Activated T-helper 17 cell treated with anti-CD3 and anti-CD28 coated beads, Interleukin-2, amount 50 U/mL, for 72 hours (primary cell): ENCODE measurements at regions not wholly inside any gene's neighbourhood (a gene's known extent, or its start where the extent isn't known, plus 50 kb on each side); places are given as distances from the start of the nearest gene placed in this dataset.
"Not testable (repeated sequence)": the region's sequence is repeated elsewhere in the genome, so short reads cannot be mapped to it uniquely, and the experiment has no call there.

Experiments used
- ATAC-seq: fragments of 150-1000 bp; cut with Tn5 transposase; replicated peaks from 2 replicates; pipeline ENCODE4 v1.10.0; 2021; ENCODE audit warnings: mild to moderate bottlenecking, moderate library complexity
- H3K27ac Mint-ChIP-seq: one replicate; pipeline ENCODE4 v1.8.0; 2022; ENCODE audit warnings: mixed read lengths
- H3K27me3 Mint-ChIP-seq: one replicate; pipeline ENCODE4 v1.8.0; 2022; ENCODE audit warnings: mixed read lengths
- H3K36me3 Mint-ChIP-seq: one replicate; pipeline ENCODE4 v1.8.0; 2022; ENCODE audit warnings: low read depth, mild to moderate bottlenecking, mixed read lengths
- H3K4me1 Mint-ChIP-seq: one replicate; pipeline ENCODE4 v1.8.0; 2022; ENCODE audit warnings: mixed read lengths
- H3K4me3 Mint-ChIP-seq: one replicate; pipeline ENCODE4 v1.8.0; 2022; ENCODE audit warnings: mild to moderate bottlenecking, mixed read lengths
- H3K9me3 Mint-ChIP-seq: one replicate; pipeline ENCODE4 v1.8.0; 2022; ENCODE audit warnings: mixed read lengths

GRCh38 chr13:87322386-87322785 is 348.8 kb upstream of the SLITRK5 start:
- peaks cover 7% of the 10 kb centered on the region for H3K9me3 Mint-ChIP-seq
- H3K27me3 Mint-ChIP-seq: no peaks in the 10 kb centered on the region
- H3K4me3 Mint-ChIP-seq: no peak overlapping the region
- no peaks in the 10 kb centered on the region for H3K36me3 Mint-ChIP-seq
- no peaks in the 10 kb centered on the region for H3K4me1 Mint-ChIP-seq
- ATAC-seq: no peak
- H3K27ac Mint-ChIP-seq: no peak overlapping the region

GRCh38 chr13:87324558-87324957 is 346.6 kb upstream of the SLITRK5 start:
- no peak overlapping the region for H3K27ac Mint-ChIP-seq
- no peaks in the 10 kb centered on the region for H3K27me3 Mint-ChIP-seq
- peaks cover 3% of the 10 kb centered on the region for H3K9me3 Mint-ChIP-seq
- no peak overlapping the region for H3K4me3 Mint-ChIP-seq
- H3K4me1 Mint-ChIP-seq: no peaks in the 10 kb centered on the region
- no peak for ATAC-seq
- no peaks in the 10 kb centered on the region for H3K36me3 Mint-ChIP-seq

GRCh38 chr13:87331178-87331577 is 340.0 kb upstream of the SLITRK5 start:
- Mint-ChIP-seq H3K27ac (no peak overlapping the region), H3K4me3 (no peak overlapping the region), H3K27me3 (no peaks in the 10 kb centered on the region), H3K36me3 (no peaks in the 10 kb centered on the region), H3K4me1 (no peaks in the 10 kb centered on the region), H3K9me3 (peaks cover 16% of the 10 kb centered on the region)
- ATAC-seq: no peak

GRCh38 chr13:87333599-87333998 is 337.6 kb upstream of the SLITRK5 start:
- H3K36me3 Mint-ChIP-seq: no peaks in the 10 kb centered on the region

GRCh38 chr13:87334176-87334575 is 337.0 kb upstream of the SLITRK5 start:
- Mint-ChIP-seq H3K27me3 (no peaks in the 10 kb centered on the region), H3K9me3 (peaks cover 13% of the 10 kb centered on the region), H3K4me1 (no peaks in the 10 kb centered on the region), H3K27ac (no peak overlapping the region), H3K36me3 (no peaks in the 10 kb centered on the region), H3K4me3 (no peak overlapping the region)
- ATAC-seq: no peak

More at GRCh38 chr13:87333599-87333998, 337.6 kb upstream of the SLITRK5 start:
- Mint-ChIP-seq H3K4me1 (no peaks in the 10 kb centered on the region), H3K4me3 (no peak overlapping the region), H3K9me3 (peaks cover 13% of the 10 kb centered on the region), H3K27me3 (no peaks in the 10 kb centered on the region), H3K27ac (no peak overlapping the region)
- ATAC-seq: no peak

- H3K4me3 Mint-ChIP-seq, H3K4me1 Mint-ChIP-seq, H3K27ac Mint-ChIP-seq, ATAC-seq, H3K27me3 Mint-ChIP-seq, H3K36me3 Mint-ChIP-seq: not testable (repeated sequence)
- H3K9me3 Mint-ChIP-seq: peaks cover 13% of the 10 kb centered on the region
These were observed 334.8 kb upstream of the SLITRK5 start for GRCh38 chr13:87336346-87336889.

DNA sequence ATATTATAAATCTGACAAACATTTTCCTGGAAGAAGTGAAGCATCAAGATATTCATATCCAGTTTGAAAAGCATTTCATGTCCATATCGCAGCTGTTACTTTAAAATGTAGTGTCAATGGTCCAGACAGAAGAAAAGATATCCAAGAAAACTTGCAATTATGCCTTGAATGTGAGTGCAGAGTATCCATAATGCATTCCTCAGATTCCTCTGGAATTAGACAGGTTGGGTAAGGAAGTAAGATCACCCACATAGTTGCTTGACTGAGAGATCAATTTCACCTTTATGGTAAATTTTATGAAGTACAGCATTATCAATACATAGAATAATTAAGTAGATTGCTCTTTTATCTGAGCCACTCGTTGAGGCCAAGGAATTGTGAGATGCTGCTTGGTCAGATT is 327.0 kb upstream of the SLITRK5 start:
- no peak overlapping the region for H3K27ac Mint-ChIP-seq
- H3K36me3 Mint-ChIP-seq: no peaks in the 10 kb centered on the region
- no peaks in the 10 kb centered on the region for H3K4me1 Mint-ChIP-seq
- no peaks in the 10 kb centered on the region for H3K27me3 Mint-ChIP-seq
- no peak for ATAC-seq
- no peak overlapping the region for H3K4me3 Mint-ChIP-seq
- H3K9me3 Mint-ChIP-seq: peaks cover 4% of the 10 kb centered on the region

- no peak overlapping the region for H3K27ac Mint-ChIP-seq
- no peaks in the 10 kb centered on the region for H3K36me3 Mint-ChIP-seq
- peaks cover 18% of the 10 kb centered on the region for H3K9me3 Mint-ChIP-seq
- no peaks in the 10 kb centered on the region for H3K27me3 Mint-ChIP-seq
- H3K4me1 Mint-ChIP-seq: no peaks in the 10 kb centered on the region
- no peak overlapping the region for H3K4me3 Mint-ChIP-seq
- ATAC-seq: no peak
These were observed 315.7 kb upstream of the SLITRK5 start for GRCh38 chr13:87355451-87355850.

DNA sequence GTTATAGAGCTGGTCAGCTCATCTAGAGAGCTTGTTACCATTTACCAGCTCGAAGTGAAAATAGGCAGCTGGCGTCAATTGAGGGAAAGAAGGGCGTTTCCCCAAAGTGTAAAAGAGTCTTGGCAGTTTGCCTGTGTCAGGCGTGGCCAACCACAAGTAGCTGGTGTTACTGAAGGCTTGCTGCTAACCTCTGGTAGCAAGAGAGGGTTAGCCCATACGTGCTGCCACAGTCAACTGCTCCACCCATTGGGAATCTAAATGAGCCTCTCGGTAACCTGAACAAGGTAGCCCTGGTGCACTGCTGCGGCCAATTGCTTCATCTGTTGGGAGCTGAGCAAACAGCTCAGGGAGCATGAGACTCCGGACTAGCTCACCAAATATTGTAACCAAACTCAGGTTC is 314.9 kb upstream of the SLITRK5 start:
- H3K36me3 Mint-ChIP-seq: no peaks in the 10 kb centered on the region
- no peaks in the 10 kb centered on the region for H3K27me3 Mint-ChIP-seq
- H3K4me3 Mint-ChIP-seq: no peak overlapping the region
- peaks cover 18% of the 10 kb centered on the region for H3K9me3 Mint-ChIP-seq
- ATAC-seq: no peak
- no peaks in the 10 kb centered on the region for H3K4me1 Mint-ChIP-seq
- no peak overlapping the region for H3K27ac Mint-ChIP-seq

GRCh38 chr13:87358319-87358718 is 312.9 kb upstream of the SLITRK5 start:
- no peak overlapping the region for H3K4me3 Mint-ChIP-seq
- H3K36me3 Mint-ChIP-seq: no peaks in the 10 kb centered on the region
- no peaks in the 10 kb centered on the region for H3K4me1 Mint-ChIP-seq
- H3K27me3 Mint-ChIP-seq: no peaks in the 10 kb centered on the region
- H3K9me3 Mint-ChIP-seq: peaks cover 15% of the 10 kb centered on the region
- no peak for ATAC-seq
- H3K27ac Mint-ChIP-seq: no peak overlapping the region

GRCh38 chr13:87361216-87361615 is 310.0 kb upstream of the SLITRK5 start:
- Mint-ChIP-seq H3K27ac (no peak overlapping the region), H3K9me3 (peaks cover under 1% of the 10 kb centered on the region), H3K4me3 (no peak overlapping the region), H3K36me3 (no peaks in the 10 kb centered on the region), H3K4me1 (no peaks in the 10 kb centered on the region), H3K27me3 (no peaks in the 10 kb centered on the region)
- no peak for ATAC-seq

GRCh38 chr13:87368639-87369038 is 302.5 kb upstream of the SLITRK5 start:
- peaks cover 11% of the 10 kb centered on the region for H3K9me3 Mint-ChIP-seq
- no peak overlapping the region for H3K4me3 Mint-ChIP-seq
- no peaks in the 10 kb centered on the region for H3K27me3 Mint-ChIP-seq
- no peaks in the 10 kb centered on the region for H3K36me3 Mint-ChIP-seq
- no peak overlapping the region for H3K27ac Mint-ChIP-seq
- H3K4me1 Mint-ChIP-seq: no peaks in the 10 kb centered on the region
- no peak for ATAC-seq

- ATAC-seq: no peak
- H3K4me3 Mint-ChIP-seq: no peak overlapping the region
- no peaks in the 10 kb centered on the region for H3K27me3 Mint-ChIP-seq
- peaks cover 5% of the 10 kb centered on the region for H3K9me3 Mint-ChIP-seq
- no peak overlapping the region for H3K27ac Mint-ChIP-seq
- H3K36me3 Mint-ChIP-seq: no peaks in the 10 kb centered on the region
- H3K4me1 Mint-ChIP-seq: no peaks in the 10 kb centered on the region
These were observed 295.1 kb upstream of the SLITRK5 start for GRCh38 chr13:87376081-87376480.

DNA sequence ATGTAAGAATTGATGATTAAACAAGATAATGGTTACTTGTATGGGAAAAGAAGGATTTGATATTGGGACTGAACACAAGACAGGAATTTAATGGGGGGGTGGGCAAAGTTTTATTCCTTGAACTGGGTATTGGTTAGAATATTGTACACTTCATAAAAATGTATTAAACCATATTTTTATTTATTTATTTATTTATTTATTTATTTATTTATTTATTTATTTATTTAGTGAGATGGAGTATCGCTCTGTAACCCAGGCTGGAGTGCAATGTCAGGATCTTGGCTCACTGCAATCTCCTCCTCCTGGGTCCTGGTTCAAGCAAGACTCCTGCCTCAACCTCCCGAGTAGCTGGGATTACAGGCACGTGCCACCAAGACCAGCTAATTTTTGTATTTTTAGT is 287.1 kb upstream of the SLITRK5 start:
- Mint-ChIP-seq H3K27me3 (no peaks in the 10 kb centered on the region), H3K4me1 (no peaks in the 10 kb centered on the region), H3K27ac (no peak overlapping the region), H3K9me3 (no peaks in the 10 kb centered on the region), H3K4me3 (no peak overlapping the region), H3K36me3 (no peaks in the 10 kb centered on the region)
- no peak for ATAC-seq

GRCh38 chr13:87393358-87393757 is 277.8 kb upstream of the SLITRK5 start:
- no peak overlapping the region for H3K4me3 Mint-ChIP-seq
- no peaks in the 10 kb centered on the region for H3K27me3 Mint-ChIP-seq
- no peak overlapping the region for H3K27ac Mint-ChIP-seq
- no peaks in the 10 kb centered on the region for H3K4me1 Mint-ChIP-seq
- no peaks in the 10 kb centered on the region for H3K36me3 Mint-ChIP-seq
- no peak for ATAC-seq
- peaks cover 3% of the 10 kb centered on the region for H3K9me3 Mint-ChIP-seq

DNA sequence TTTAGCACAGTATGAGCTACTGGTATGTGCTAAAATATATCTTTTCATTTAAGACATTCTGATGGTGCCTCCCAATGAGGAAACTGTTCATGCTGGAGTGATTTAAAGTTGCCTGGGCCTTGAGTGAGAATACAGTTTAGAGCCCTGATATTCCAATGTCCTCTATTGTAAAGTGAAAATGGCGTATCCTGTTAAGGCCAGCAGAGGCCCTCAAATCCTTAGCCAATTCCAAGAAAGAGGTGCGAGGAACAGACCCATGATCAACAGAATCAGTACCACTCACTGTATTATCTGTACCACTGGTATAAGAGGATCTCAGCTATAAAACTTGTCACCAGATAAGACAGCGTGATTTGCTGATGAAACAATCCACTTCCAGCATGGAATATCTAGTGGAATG is 273.1 kb upstream of the SLITRK5 start:
- H3K9me3 Mint-ChIP-seq: peaks cover 10% of the 10 kb centered on the region

More for the DNA sequence above, 273.1 kb upstream of the SLITRK5 start:
- Mint-ChIP-seq H3K36me3 (no peaks in the 10 kb centered on the region), H3K4me1 (no peaks in the 10 kb centered on the region), H3K27me3 (no peaks in the 10 kb centered on the region), H3K4me3 (no peak overlapping the region), H3K27ac (no peak overlapping the region)
- ATAC-seq: no peak
